Hepatocyte (in vitro differentiated cells): ENCODE measurements at regions not wholly inside any gene's neighbourhood (a gene's known extent, or its start where the extent isn't known, plus 50 kb on each side); places are given as distances from the start of the nearest gene placed in this dataset.

Experiments used
- CTCF ChIP-seq: fragments of 200-600 bp; sonication (generic); IDR thresholded peaks from 2 replicates; pipeline ENCODE4 v1.5.1; 2016; ENCODE audit warnings: antibody characterized with exemption, mild to moderate bottlenecking; ENCODE audit not compliant: poor library complexity
- EZH2 ChIP-seq: fragments of 200-600 bp; sonication (generic); IDR thresholded peaks from 2 replicates; pipeline ENCODE4 v1.6.1; 2016; ENCODE audit warnings: antibody characterized with exemption, mild to moderate bottlenecking, borderline replicate concordance
- EZH2phosphoT487 ChIP-seq: fragments of 200-600 bp; sonication (generic); IDR thresholded peaks from one replicate; pipeline ENCODE4 v1.6.1; 2018; ENCODE audit warnings: antibody characterized with exemption, mild to moderate bottlenecking, low read depth, moderate library complexity; ENCODE audit not compliant: unreplicated experiment, severe bottlenecking

- TF ChIP-seq EZH2 (no peak), CTCF (no peak), EZH2phosphoT487 (no peak)
Measured at GRCh38 chr3:162019817-162020216, 523.2 kb downstream of the OTOL1 start.
